DND-41 (cell line): ENCODE measurements at regions not wholly inside any gene's neighbourhood (a gene's known extent, or its start where the extent isn't known, plus 50 kb on each side); places are given as distances from the start of the nearest gene placed in this dataset.

Experiments
- EZH2 ChIP-seq: IDR thresholded peaks from 3 replicates; pipeline ENCODE4 v1.6.1; 2012; ENCODE audit warnings: borderline replicate concordance, low read depth, mild to moderate bottlenecking, moderate library complexity, low read length, inconsistent platforms; ENCODE audit not compliant: severe bottlenecking
- TF ChIP-seq, protein P1 (sequence below): IDR thresholded peaks from 2 replicates; pipeline ENCODE4 v1.5.1; 2012; ENCODE audit warnings: borderline replicate concordance, low read length, moderate library complexity, mild to moderate bottlenecking; ENCODE audit not compliant: poor library complexity, severe bottlenecking; ENCODE audit errors: extremely low read depth

DNA sequence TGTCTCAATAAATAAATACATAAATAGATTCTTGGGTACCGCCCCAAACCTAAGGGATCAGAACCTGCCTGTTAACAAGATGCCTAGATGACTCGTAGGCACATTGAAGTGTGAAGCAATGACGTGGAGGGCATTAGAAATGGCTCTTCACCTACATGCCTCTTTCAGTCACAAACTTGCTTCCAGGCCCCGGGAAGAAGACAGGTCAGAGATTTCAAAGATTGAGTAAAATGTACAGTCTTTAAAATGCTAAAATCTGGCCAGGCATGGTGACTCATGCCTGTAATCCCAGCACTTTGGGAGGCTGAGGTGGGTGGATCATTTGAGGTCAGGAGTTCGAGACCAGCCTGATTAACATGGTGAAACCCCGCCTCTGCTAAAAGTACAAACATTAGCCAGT, 480.8 kb upstream of the JARID2 start:
- TF ChIP-seq, protein P1, sequence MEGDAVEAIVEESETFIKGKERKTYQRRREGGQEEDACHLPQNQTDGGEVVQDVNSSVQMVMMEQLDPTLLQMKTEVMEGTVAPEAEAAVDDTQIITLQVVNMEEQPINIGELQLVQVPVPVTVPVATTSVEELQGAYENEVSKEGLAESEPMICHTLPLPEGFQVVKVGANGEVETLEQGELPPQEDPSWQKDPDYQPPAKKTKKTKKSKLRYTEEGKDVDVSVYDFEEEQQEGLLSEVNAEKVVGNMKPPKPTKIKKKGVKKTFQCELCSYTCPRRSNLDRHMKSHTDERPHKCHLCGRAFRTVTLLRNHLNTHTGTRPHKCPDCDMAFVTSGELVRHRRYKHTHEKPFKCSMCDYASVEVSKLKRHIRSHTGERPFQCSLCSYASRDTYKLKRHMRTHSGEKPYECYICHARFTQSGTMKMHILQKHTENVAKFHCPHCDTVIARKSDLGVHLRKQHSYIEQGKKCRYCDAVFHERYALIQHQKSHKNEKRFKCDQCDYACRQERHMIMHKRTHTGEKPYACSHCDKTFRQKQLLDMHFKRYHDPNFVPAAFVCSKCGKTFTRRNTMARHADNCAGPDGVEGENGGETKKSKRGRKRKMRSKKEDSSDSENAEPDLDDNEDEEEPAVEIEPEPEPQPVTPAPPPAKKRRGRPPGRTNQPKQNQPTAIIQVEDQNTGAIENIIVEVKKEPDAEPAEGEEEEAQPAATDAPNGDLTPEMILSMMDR = no peak
- TF ChIP-seq EZH2 = no peak
